ENCODE measurements at regions not wholly inside any gene's neighbourhood (a gene's known extent, or its start where the extent isn't known, plus 50 kb on each side); places are given as distances from the start of the nearest gene placed in this dataset.

GRCh38 chr11:64501500-64502427, 54.0 kb upstream of the SLC22A11 start:
- no peak for DNase-seq

- DNase-seq, result peak; percentile 16
These were observed 53.1 kb upstream of the SLC22A11 start for GRCh38 chr11:64502634-64503033.

GRCh38 chr11:64503186-64503753, 52.5 kb upstream of the SLC22A11 start:
- no peak for DNase-seq

DNA sequence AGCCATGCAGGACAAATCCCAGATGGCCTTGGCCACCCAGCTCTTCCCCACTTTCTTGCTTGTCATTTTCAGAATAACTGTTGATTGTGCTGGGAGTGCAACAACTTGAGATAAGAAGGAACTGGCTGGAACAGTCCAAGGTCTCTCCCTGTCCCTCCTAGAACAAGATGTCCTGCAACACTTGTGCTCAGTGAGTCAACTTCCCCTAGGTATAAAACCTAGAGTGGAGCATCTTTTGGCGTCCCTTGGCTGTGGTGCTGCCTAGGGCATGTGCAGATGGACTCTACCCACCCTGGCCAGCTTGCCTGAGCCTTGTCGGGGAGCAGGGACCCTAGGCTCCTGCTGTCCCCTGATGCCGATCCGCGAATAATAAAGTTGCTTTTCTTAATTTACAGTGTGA, 50.7 kb upstream of the SLC22A11 start:
- no peak for DNase-seq
